DMS79 treated with DMSO at 0.1 percent for 48 hours (cell line): ENCODE measurements at regions not wholly inside any gene's neighbourhood (a gene's known extent, or its start where the extent isn't known, plus 50 kb on each side); places are given as distances from the start of the nearest gene placed in this dataset.

Source experiments
- DNase-seq: peaks from one replicate; lab custom pipeline; 2025; lab: John Stamatoyannopoulos, UW

DNA sequence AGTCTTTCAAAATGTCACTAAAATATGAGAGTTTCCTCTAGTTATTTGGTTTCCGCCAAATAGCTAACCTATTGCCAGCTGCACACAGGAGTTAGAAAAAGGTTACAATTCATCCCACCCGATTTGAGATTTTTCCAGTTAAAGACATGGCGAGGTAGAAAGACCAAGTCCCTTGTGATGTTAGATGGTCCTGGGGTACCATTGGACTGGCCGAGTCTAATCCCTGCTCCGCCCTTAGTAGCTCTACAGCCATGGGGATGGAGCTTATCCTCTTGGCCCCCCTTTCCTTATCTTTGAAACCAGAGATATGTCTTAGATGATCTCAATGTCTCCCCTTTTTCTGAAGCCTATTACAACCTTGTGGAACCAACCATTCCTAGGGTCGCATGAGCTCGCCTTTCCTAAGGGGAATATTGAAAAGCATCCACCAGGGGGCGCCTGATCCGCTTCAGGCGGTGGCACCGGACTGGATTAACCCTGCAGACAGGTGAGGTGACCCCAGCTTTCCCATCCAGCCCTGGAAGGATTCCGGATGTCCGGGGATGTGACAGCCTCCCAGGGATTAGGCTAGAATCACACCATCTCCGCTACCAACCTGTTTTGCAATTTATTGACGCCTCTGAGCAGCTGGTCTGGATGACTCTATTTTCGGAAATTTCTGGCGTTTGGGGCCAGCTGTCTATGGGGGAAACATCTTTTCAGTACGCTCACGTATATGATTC is 68.3 kb upstream of the SIM2 start:
- peak; percentile 10 for DNase-seq

DNA sequence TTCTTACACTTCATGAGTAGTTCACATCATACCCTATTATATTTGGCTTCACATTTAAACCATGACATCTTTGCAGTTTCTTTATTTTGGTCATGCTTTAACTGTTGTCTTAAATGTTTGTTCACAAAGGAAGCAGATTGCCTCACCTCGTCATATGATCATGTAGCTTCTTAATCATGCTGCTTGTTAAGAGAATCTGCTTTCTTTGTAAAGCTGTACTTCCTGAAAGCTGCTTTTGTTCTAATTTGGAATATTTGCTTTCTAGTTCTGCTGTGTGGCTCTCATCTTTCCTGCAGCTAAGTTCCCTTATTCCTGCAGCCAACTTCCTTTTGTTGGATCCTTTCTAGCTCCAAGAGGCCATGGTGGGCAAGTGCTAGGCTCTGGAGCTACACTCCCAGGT is 62.9 kb upstream of the SIM2 start:
- no peak for DNase-seq

DNA sequence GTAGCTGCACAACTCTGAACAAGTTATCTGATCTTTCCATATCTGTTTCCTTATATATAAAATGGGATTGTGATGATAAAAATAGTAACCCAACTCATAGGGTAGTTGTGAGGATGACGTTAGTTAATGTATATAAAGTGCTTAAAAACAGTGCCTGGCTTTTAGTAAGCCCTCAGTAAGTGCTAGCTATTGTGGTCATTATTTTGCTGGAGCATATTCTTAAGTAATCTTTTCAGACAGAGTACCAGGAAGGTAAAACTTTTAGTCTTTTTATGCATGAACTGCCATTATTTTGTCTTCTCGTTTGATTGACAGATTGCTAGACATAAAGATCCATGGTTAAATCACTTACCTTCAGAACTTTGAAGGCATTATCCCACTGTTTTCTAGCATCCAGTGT is 62.5 kb upstream of the SIM2 start:
- DNase-seq, result no peak

DNA sequence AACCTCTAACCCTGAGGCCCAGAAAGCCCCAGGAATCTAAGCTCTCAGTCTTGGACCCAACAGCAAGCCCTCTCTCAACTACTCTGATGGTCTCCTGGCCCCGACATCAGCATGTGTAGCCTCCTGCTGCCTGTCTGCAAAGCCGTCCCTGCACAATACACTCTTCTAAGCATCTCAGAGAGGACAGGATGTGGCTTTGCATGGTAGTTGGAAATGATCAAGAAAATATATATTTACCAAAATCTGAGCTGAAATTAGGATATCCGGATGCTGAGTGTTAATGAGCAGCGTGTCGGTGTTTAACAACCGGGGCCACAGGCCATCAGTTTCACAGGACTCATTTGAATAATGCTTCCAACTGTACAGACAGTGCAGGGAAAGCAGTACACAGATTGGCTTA is 59.1 kb upstream of the SIM2 start:
- DNase-seq, result no peak

DNA sequence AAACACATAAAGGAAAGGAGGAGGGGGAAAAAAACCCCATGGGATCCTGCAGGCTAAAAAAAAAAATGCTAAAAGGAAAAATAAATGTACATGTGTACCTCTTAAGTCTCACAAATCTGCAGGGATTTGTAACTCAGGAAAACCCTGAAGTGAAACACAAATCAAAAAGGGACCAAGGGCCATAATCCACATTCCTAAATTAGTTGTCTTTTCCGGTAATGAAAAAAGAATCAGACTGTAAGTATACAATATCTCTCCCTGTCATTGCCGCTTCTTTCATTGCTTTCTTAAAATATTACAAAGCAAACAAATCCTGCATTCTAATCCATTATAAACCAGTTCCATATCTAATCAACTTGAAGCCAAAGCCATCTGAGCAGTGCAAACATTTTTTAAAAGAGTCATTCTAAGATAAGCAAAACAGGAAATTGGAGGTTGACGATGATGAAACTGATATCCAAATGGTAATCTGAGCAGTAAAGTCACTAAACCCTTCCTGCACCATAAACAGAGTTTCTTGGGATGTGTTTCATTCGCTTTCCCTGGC is 58.7 kb upstream of the SIM2 start:
- DNase-seq, result no peak

DNA sequence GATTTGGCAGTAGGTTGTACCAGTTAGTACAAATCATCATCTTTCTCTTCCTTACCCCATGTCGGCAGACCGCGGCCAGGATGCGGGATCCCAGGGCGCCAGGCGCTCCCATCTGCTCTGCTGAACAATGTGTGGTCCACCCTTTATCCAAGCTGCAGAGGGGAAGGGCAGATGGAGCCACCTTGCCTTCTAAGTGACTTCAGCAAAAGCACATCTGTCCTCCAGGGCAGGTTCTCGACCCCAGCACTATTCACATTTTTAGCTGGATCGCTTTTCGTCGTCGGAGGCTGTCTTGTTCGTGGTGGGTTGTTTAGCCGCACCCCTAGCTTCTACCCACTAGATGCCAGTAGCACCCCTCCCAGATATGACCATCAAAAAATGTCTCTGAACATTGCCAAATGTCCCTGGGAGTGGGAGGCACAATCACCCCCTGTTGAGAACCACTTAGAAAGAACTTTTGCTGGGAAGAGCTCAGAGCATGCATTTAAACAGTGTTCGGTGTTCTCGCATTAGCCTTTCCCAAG is 58.1 kb upstream of the SIM2 start:
- no peak for DNase-seq

DNA sequence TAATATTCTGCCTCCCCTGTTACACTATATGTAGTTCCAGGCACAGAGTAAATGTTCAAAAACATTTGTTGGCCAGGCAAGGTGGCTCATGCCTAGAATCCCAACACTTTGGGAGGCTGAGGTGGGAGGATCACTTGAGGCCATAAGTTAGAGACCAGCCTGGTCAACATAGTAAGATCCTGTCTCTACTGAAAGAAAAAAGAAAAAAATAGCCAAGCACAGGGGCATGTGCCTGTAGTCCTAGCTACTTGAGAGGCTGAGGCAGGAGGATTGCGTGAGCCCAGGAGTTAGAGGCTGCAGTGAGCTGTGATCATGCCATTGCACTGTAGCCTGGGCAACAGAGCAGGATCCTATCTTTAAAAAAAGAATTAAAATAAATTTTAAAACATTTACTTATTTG is 57.6 kb upstream of the SIM2 start:
- DNase-seq, result no peak

DNA sequence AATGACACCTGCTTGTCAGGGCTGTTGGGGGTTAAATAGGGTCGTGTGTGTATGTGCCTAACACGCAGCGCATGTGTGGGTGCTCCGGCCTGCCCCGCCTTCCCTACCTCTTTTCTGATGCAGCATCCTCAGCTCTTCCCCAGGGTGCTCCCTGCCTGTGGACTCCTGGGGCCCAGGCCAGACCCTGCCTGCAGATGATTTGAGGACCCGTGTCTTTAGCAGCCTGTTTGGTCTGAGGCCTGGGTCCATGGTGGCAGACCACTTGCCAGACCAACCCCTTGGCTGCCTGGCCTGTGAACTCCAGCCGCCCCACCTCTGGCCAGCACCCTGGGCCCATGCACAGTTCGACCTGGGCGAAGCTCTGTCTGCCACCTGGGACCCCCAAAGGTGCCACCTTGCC is 57.0 kb upstream of the SIM2 start:
- DNase-seq, result no peak

DNA sequence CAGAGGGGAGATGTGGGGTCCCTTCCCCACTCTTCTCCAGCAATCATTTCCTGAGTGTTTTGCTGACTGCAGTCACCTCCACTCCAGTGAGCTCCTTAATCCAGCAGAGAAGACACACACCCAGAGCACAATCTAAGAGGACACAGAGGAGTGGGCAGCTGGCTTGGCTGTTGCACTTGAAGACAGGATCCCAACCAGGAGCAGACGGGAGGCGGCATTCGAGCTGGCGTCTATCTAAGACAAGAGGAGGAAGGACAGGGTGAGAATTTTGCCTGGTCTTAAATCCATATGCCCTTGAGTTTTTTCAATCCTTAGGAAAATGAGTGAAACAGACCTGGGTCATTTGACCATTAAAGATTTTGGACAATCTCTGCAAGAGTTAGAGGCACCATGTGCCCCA is 56.1 kb upstream of the SIM2 start:
- no peak for DNase-seq

DNA sequence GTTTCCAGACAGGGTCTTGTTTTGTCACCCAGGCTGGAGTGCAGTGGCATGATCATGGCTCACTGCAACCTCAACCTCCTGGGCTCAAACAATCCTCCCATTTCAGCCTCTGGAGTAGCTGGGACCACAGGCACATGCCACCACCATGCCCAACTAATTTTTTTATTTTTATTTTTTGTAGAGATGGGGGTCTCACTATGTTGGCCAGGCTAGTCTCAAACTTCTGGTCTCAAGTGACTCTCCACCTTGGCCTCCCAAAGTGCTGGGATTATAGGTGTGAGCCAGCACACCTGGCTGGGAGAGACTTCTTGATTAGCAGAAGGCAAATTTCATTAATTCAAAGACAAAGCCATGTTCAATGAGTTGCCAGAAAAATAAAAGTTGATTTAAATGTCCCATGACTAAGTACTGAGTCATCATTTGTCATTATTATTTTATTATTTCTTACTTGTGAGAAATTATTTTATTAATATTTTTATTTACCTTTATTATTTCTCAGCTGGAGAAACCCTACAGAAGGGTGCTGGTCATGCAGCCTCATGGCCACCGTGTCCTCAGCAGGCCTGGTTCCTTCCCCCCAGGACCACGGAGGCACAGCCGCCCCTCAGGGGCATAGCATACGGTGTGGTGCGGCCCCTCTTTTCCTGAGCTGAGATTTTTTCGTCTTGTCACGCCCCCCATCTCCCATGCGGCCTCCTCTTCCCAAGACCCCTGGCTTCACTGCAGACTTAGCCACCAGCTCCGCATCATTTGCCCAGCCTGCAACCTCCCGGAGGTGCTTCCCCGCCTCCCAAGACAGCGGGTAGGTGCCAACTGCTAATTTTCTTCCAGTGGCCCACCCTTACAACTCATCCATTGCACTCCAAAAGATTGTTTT is 55.3 kb upstream of the SIM2 start:
- no peak for DNase-seq

DNA sequence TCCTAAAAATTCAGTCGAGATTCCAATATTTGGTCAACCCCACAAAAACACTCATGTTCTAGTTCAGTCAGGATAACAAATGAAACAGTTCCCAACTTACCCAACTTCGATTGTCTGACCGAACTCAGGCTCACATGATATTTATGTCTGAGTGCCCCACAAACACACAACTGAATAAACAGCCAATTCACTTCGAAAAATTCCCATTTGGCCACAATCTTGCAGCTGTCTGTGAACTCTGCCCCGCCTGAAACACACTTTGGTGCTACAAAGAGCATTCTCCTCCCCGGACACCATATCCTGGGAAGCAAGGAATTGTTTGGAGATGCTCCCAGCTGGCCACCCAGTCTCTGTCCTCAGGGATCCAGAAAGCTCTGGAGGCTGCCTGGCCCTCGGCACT is 52.9 kb upstream of the SIM2 start:
- no peak for DNase-seq

DNA sequence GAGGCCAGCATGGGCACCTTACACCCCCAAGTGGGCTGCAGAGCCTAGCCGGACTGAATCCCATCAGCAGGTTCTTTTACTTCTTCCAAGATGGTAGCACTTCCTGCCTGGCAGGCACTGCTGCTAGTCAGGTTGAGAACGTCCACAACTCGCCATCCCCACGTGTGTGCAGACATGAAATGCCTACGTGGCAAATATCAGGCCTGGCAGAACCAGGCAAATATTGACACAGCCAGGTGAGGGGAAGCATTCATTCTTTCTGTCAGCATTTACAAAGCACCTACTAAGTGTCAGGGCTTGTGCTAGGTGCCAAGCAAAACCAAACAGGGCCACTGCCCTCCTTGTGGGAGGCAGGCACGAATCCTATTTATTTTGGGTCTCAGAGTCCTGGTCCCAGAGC is 52.3 kb upstream of the SIM2 start:
- DNase-seq, result no peak

DNA sequence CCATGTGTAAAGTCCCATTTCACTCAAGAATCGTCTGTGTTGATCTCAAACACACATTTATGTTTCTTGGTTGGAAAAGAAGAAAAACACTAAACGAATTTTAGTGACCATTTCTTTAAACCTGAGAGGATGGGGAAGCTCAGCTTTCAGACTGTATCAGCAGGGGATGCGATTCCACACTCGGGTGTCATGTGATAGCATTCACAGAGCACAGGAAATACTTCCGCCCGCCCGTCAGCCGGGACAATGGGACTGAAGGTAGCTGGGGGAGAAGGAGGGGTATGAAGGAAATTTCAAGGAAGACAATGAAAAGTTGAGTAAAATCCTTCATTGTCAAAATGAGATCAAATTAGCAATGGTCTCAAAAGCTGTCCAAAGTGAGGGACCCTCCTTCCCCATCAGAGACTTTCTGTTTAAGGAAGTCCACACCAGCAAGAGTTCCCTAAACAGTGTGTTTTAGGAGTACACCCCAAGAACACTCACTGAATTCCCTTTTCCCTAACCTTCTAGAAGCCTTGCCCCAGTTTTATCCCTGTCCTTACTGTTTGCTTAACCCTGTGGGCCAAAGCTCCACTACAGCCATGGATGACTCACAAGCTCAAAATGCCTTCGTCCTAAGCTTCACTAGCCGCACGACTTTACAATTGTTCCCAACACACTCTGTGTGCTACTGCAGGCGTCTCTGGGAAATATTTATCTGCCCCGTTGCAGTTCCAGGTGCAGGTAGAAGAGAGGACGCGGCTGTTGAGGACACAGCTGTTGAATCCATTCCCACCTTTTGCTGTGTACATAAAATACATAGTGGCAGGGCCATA is 51.4 kb upstream of the SIM2 start:
- DNase-seq, result no peak
